Thyroid gland (tissue), 4 donors: ENCODE measurements at regions not wholly inside any gene's neighbourhood (a gene's known extent, or its start where the extent isn't known, plus 50 kb on each side); places are given as distances from the start of the nearest gene placed in this dataset.
"Not testable (repeated sequence)": the region's sequence is repeated elsewhere in the genome, so short reads cannot be mapped to it uniquely, and the experiment has no call there.

ENCODE experiments used
- DNase-seq, 2 donors: peaks; one replicate each; pipeline ENCODE4 v3.0.0-alpha.2; 2019
- H3K27ac ChIP-seq, 3 donors: fragments of 200-600 bp; sonication (generic); 1 replicate in 2 of 3; 2 replicates in 1 of 3; pipeline ENCODE4 v1.5.1; 2016 to 2019; ENCODE audit warnings: mild to moderate bottlenecking in 1 of 3, moderate library complexity in 1 of 3
- H3K27me3 ChIP-seq: fragments of 200-600 bp; sonication (generic); one replicate; pipeline ENCODE4 v1.5.1; 2019
- H3K36me3 ChIP-seq, 2 donors: fragments of 200-600 bp; sonication (generic); one replicate each; pipeline ENCODE4 v1.5.1; 2016 to 2019
- H3K4me1 ChIP-seq, 2 donors: fragments of 200-600 bp; sonication (generic); one replicate each; pipeline ENCODE4 v1.5.1; 2017 to 2019
- H3K4me3 ChIP-seq, 3 donors: fragments of 200-600 bp; sonication (generic); replicated peaks in 1 of 3; 1 replicate in 2 of 3; 2 replicates in 1 of 3; pipeline ENCODE4 v1.5.1; 2016; ENCODE audit warnings: mild to moderate bottlenecking in 1 of 3
- H3K9me3 ChIP-seq: fragments of 200-600 bp; sonication (generic); one replicate; pipeline ENCODE4 v1.5.1; 2017
- POLR2A ChIP-seq, 2 donors: fragments of 450-650 bp; IDR thresholded peaks; one replicate each; pipeline ENCODE4 v1.6.1; 2017; ENCODE audit warnings: antibody characterized with exemption in 2 of 2, mild to moderate bottlenecking in 2 of 2, moderate library complexity in 1 of 2
- WGBS, 2 donors: methylation state at CpG; one replicate each; pipeline ENCODE4 v1.1.5; 2017; 5-methylcytosine and 5-hydroxymethylcytosine counted together
- intact Hi-C: fragments of 100-400 bp; cut with DNase I; formaldehyde crosslinking; loops from one replicate; pipeline ENCODE4 v1.15.1; 2023
- TF ChIP-seq, protein P1 (sequence below), 6 experiments: fragments of 200-600 bp in 3 of 6; fragments of 450-650 bp in 3 of 6; sonication (generic) in 3 of 6; IDR thresholded peaks; one replicate each; pipeline ENCODE4 v1.5.1; 2016 to 2019; ENCODE audit warnings: antibody characterized with exemption in 6 of 6, mild to moderate bottlenecking in 2 of 6, inconsistent platforms in 1 of 6, moderate library complexity in 1 of 6

DNA sequence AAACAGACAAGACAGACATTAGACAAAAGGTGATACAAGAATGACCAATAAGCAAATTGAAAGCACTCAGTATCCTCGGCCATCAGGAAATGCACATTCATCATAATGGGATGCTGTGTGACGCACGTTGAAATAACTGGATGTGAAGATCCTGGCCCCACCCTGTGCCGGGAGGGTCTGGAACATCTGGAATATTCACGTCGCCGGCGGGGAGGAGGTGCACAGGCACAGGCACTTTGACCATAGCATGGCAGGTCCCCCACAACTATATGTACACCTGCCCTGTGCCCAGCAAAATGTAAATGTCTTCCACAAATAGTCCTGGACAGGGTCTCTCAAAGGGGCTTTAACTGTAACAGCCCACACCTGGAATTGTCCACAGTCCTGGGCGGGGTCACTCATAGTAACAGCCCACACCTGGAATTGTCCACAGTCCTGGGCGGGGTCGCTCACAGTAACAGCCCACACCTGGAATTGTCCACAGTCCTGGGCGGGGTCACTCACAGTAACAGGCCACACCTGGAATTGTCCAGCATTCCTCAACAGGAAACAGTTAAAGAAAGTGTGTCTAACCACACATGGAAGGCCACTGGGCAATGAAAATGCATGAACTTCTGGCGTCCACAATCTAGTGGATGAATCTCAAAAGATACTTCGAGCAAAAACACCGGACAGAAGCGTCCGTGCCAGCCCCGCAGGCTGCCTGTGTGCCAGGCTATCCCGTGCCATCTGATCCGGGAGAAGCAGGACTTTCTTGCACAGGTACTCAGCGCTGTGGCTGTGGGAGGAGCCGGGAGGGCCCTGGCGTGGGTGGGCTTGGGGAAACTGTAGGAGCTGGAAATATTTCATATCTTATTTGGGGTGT is 113.4 kb downstream of the RTP5 start:
- intact Hi-C loops = no loop called here

DNA sequence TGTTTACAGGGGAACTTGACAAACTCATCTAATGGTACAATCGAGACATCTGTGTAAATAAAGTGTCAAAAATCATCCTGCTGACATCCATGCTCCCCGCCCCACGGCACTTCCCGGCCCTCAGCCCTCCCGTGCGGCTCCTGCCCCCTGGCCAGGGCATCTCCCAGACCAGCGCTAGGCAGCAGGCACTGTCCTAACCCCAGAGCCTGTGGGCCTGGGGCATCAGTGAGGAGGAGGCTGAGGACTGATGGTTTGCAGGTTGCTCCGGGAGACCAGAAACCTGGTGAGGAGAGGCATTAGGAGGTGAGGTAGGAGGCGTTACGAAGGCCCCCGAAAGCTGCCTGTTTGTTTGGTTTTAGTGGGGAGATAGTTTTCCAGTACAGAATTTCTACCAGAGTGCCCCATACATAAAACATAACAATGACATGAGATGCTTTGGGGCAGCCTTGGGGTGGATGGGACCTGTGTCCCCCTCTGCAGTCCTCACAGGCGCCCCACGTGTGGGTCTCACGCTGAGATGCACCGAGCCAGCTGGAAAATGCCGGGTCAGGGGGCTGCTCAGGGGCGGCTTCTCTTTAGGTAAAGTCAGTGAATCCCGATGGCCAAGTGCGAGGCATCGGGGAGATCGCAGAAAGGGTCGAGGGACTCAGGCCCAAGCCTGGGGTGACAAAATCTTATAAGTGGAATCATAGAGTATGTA is 114.2 kb downstream of the RTP5 start:
- no peak overlapping the region for H3K27ac ChIP-seq
- H3K4me1 ChIP-seq = no peaks in the 10 kb centered on the region
- intact Hi-C loops = no loop called here
- TF ChIP-seq, protein P1, sequence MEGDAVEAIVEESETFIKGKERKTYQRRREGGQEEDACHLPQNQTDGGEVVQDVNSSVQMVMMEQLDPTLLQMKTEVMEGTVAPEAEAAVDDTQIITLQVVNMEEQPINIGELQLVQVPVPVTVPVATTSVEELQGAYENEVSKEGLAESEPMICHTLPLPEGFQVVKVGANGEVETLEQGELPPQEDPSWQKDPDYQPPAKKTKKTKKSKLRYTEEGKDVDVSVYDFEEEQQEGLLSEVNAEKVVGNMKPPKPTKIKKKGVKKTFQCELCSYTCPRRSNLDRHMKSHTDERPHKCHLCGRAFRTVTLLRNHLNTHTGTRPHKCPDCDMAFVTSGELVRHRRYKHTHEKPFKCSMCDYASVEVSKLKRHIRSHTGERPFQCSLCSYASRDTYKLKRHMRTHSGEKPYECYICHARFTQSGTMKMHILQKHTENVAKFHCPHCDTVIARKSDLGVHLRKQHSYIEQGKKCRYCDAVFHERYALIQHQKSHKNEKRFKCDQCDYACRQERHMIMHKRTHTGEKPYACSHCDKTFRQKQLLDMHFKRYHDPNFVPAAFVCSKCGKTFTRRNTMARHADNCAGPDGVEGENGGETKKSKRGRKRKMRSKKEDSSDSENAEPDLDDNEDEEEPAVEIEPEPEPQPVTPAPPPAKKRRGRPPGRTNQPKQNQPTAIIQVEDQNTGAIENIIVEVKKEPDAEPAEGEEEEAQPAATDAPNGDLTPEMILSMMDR (IDR thresholded peaks at IDR 0.05) = no peak
- TF ChIP-seq POLR2A (IDR thresholded peaks at IDR 0.05) = no peak
- H3K9me3 ChIP-seq = no peaks in the 10 kb centered on the region
- H3K4me3 ChIP-seq = no peak overlapping the region
- 86 to 88% methylated on average over 22 of the region's 22 CpGs for WGBS, 2 donors
- H3K36me3 ChIP-seq = no peaks in the 10 kb centered on the region
- H3K27me3 ChIP-seq = no peaks in the 10 kb centered on the region
- DNase-seq = no peak

More for the DNA sequence above, 113.4 kb downstream of the RTP5 start:
- H3K27me3 ChIP-seq = no peaks in the 10 kb centered on the region
- DNase-seq = no peak
- WGBS, 2 donors = 84 to 92% methylated on average over 22 to 23 of the region's 23 CpGs
- no peaks in the 10 kb centered on the region for H3K36me3 ChIP-seq
- TF ChIP-seq POLR2A (IDR thresholded peaks at IDR 0.05) = no peak
- TF ChIP-seq, protein P1 (IDR thresholded peaks at IDR 0.05) = no peak
- no peaks in the 10 kb centered on the region for H3K9me3 ChIP-seq
- no peaks in the 10 kb centered on the region for H3K4me1 ChIP-seq
- H3K4me3 ChIP-seq = no peak overlapping the region
- no peak overlapping the region for H3K27ac ChIP-seq

DNA sequence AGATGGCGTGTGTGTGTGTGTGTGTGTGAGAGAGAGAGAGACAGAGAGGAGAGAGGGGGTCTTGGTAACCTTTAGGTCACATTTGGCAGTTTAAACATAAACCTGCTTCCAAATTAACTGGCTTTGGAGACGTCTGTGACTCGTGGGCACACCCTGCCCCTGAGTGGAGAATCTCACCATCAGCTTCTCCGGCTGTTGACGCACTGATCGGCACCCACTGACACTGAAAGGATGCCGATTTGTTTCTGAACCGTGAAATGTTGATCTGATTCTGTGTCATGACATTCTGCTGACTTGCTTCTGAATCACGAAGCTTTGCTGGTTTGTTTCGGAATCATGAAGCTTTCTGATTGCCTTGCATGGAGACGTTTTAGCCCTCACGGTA is 114.7 kb downstream of the RTP5 start:
- no peaks in the 10 kb centered on the region for H3K36me3 ChIP-seq
- no peaks in the 10 kb centered on the region for H3K4me1 ChIP-seq
- no peaks in the 10 kb centered on the region for H3K9me3 ChIP-seq
- DNase-seq = no peak
- H3K4me3 ChIP-seq = no peak overlapping the region
- TF ChIP-seq POLR2A (IDR thresholded peaks at IDR 0.05) = no peak
- TF ChIP-seq, protein P1 (IDR thresholded peaks at IDR 0.05) = no peak
- no peaks in the 10 kb centered on the region for H3K27me3 ChIP-seq
- intact Hi-C loops = no loop called here
- H3K27ac ChIP-seq = no peak overlapping the region
- WGBS, 2 donors = 81 to 83% methylated on average over 12 of the region's 12 CpGs

DNA sequence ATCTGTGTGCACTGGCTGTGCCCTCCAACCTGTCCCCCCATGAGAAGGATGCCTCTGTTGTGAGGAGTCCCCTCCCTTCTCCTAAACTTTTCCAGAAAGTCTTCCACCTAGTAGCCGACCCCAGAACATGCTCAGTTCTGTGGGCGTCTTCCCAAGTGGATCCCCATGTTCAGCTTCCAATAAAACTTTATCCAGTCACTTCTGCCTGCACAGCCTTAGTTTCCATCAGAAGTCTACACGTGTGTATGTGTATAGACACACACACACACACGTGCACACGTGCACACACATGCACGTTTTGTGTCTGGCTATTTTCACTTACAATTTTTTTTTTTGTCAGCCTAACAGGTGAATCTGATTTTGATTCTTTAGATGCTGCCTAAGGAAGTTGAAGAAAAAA is 115.1 kb downstream of the RTP5 start:
- Histone ChIP-seq H3K36me3 (no peaks in the 10 kb centered on the region), H3K9me3 (no peaks in the 10 kb centered on the region), H3K4me1 (no peaks in the 10 kb centered on the region), H3K4me3 (no peak overlapping the region), H3K27ac (no peak overlapping the region), H3K27me3 (no peaks in the 10 kb centered on the region)
- TF ChIP-seq, protein P1 (IDR thresholded peaks at IDR 0.05) = no peak
- no peak for TF ChIP-seq POLR2A (IDR thresholded peaks at IDR 0.05)
- WGBS, 2 donors = 82 to 86% methylated on average over 6 of the region's 6 CpGs
- no peak for DNase-seq
- intact Hi-C loops = no loop called here

DNA sequence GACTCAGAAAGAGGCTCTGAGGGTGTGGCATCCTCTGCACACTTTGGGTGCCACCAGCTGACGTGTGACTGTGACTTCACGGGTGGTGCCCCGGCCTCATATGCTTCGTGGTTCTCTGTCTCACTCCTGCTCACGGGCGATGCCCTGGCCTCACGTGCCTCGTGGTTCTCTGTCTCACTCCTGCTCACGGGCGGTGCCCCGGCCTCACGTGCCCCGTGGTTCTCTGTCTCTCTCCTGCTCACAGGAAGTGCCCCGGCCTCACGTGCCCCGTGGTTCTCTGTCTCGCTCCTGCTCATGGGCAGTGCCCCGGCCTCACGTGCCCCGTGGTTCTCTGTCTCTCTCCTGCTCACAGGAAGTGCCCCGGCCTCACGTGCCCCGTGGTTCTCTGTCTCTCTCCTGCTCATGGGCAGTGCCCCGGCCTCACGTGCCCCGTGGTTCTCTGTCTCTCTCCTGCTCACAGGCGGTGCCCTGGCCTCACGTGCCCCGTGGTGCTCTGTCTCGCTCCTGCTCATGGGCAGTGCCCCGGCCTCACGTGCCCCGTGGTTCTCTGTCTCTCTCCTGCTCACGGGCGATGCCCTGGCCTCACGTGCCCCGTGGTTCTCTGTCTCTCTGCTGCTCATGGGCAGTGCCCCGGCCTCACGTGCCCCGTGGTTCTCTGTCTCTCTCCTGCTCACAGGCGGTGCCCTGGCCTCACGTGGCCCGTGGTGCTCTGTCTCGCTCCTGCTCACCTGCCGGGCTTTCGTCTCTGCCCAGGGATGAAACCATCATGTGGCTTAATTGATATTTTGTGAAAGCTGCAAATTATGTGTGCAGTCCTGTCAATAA is 115.8 kb downstream of the RTP5 start:
- DNase-seq, H3K4me1 ChIP-seq, H3K27me3 ChIP-seq, intact Hi-C loops, H3K27ac ChIP-seq, H3K36me3 ChIP-seq, H3K4me3 ChIP-seq, H3K9me3 ChIP-seq: not testable (repeated sequence)
- WGBS, 2 donors = 85 to 89% methylated on average over 46 of the region's 46 CpGs
